WTC11 (cell line): ENCODE measurements at regions not wholly inside any gene's neighbourhood (a gene's known extent, or its start where the extent isn't known, plus 50 kb on each side); places are given as distances from the start of the nearest gene placed in this dataset.

Experiments
- CBFB ChIP-seq: sonication (generic); formaldehyde crosslinking; IDR thresholded peaks from 2 replicates; pipeline ENCODE4 v1.8.1; 2022; ENCODE audit warnings: mild to moderate bottlenecking, low read depth, missing genetic modification reagents
- CREM ChIP-seq: sonication (generic); formaldehyde crosslinking; IDR thresholded peaks from 2 replicates; pipeline ENCODE4 v1.8.1; 2022; ENCODE audit warnings: mild to moderate bottlenecking, missing genetic modification reagents, moderate library complexity
- CTCF ChIP-seq: fragments of 200-600 bp; IDR thresholded peaks from 2 replicates; pipeline ENCODE4 v1.8.0; 2022; ENCODE audit warnings: antibody characterized with exemption
- FOXK1 ChIP-seq: sonication (generic); formaldehyde crosslinking; IDR thresholded peaks from 2 replicates; pipeline ENCODE4 v1.8.0; 2022; ENCODE audit warnings: mild to moderate bottlenecking, moderate library complexity, missing genetic modification reagents
- GRHL2 ChIP-seq: fragments of 250-450 bp; sonication (Bioruptor Pico); IDR thresholded peaks from 2 replicates; pipeline ENCODE4 v1.8.0; 2022; ENCODE audit warnings: mild to moderate bottlenecking, moderate library complexity; ENCODE audit not compliant: insufficient replicate concordance, severe bottlenecking
- JUN ChIP-seq: sonication (generic); formaldehyde crosslinking; IDR thresholded peaks from 2 replicates; pipeline ENCODE4 v1.8.0; 2023; ENCODE audit warnings: mild to moderate bottlenecking, missing genetic modification reagents
- NR3C1 ChIP-seq: sonication (generic); formaldehyde crosslinking; conservative IDR thresholded peaks from 2 replicates; pipeline ENCODE4 v1.8.1; 2023; ENCODE audit warnings: low read depth, mild to moderate bottlenecking, missing genetic modification reagents
- RORB ChIP-seq: fragments of 250-450 bp; sonication (Bioruptor Pico); IDR thresholded peaks from 2 replicates; pipeline ENCODE4 v1.9.0; 2021; ENCODE audit warnings: mild to moderate bottlenecking
- SOX15 ChIP-seq: fragments of 250-450 bp; sonication (Bioruptor Pico); IDR thresholded peaks from 2 replicates; pipeline ENCODE4 v1.9.0; 2021; ENCODE audit warnings: mild to moderate bottlenecking
- TEAD4 ChIP-seq: sonication (generic); formaldehyde crosslinking; IDR thresholded peaks from 2 replicates; pipeline ENCODE4 v1.8.0; 2022; ENCODE audit warnings: mild to moderate bottlenecking, missing genetic modification reagents
- TF ChIP-seq, protein P1 (sequence below): sonication (generic); formaldehyde crosslinking; IDR thresholded peaks from 2 replicates; pipeline ENCODE4 v1.8.1; 2023; ENCODE audit warnings: mild to moderate bottlenecking, moderate library complexity, missing genetic modification reagents
- TF ChIP-seq, protein P2 (sequence below): sonication (generic); formaldehyde crosslinking; IDR thresholded peaks from 2 replicates; pipeline ENCODE4 v1.8.0; 2022; ENCODE audit warnings: mild to moderate bottlenecking, missing genetic modification reagents
- TF ChIP-seq, protein P3 (sequence below): sonication (generic); formaldehyde crosslinking; IDR thresholded peaks from 2 replicates; pipeline ENCODE4 v1.8.1; 2022; ENCODE audit warnings: missing genetic modification reagents, borderline replicate concordance
- TF ChIP-seq, protein P4 (sequence below): sonication (generic); formaldehyde crosslinking; conservative IDR thresholded peaks from 2 replicates; pipeline ENCODE4 v1.8.1; 2022; ENCODE audit warnings: mild to moderate bottlenecking, missing genetic modification reagents

- TF ChIP-seq NR3C1 (CRISPR knock-in tag) (no peak), CTCF (no peak), FOXK1 (CRISPR knock-in tag) (no peak), RORB (CRISPR knock-in tag) (no peak), GRHL2 (CRISPR knock-in tag) (no peak), CREM (no peak), JUN (CRISPR knock-in tag) (no peak), SOX15 (CRISPR knock-in tag) (no peak), TEAD4 (CRISPR knock-in tag) (no peak), CBFB (CRISPR knock-in tag) (no peak)
- TF ChIP-seq, protein P1, sequence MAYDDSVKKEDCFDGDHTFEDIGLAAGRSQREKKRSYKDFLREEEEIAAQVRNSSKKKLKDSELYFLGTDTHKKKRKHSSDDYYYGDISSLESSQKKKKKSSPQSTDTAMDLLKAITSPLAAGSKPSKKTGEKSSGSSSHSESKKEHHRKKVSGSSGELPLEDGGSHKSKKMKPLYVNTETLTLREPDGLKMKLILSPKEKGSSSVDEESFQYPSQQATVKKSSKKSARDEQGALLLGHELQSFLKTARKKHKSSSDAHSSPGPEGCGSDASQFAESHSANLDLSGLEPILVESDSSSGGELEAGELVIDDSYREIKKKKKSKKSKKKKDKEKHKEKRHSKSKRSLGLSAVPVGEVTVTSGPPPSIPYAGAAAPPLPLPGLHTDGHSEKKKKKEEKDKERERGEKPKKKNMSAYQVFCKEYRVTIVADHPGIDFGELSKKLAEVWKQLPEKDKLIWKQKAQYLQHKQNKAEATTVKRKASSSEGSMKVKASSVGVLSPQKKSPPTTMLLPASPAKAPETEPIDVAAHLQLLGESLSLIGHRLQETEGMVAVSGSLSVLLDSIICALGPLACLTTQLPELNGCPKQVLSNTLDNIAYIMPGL (CRISPR knock-in tag) = no peak
- TF ChIP-seq, protein P2, sequence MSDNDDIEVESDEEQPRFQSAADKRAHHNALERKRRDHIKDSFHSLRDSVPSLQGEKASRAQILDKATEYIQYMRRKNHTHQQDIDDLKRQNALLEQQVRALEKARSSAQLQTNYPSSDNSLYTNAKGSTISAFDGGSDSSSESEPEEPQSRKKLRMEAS (CRISPR knock-in tag) = no peak
- TF ChIP-seq, protein P3, sequence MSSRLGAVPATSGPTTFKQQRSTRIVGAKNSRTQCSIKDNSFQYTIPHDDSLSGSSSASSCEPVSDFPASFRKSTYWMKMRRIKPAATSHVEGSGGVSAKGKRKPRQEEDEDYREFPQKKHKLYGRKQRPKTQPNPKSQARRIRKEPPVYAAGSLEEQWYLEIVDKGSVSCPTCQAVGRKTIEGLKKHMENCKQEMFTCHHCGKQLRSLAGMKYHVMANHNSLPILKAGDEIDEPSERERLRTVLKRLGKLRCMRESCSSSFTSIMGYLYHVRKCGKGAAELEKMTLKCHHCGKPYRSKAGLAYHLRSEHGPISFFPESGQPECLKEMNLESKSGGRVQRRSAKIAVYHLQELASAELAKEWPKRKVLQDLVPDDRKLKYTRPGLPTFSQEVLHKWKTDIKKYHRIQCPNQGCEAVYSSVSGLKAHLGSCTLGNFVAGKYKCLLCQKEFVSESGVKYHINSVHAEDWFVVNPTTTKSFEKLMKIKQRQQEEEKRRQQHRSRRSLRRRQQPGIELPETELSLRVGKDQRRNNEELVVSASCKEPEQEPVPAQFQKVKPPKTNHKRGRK (CRISPR knock-in tag) = no peak
- TF ChIP-seq, protein P4, sequence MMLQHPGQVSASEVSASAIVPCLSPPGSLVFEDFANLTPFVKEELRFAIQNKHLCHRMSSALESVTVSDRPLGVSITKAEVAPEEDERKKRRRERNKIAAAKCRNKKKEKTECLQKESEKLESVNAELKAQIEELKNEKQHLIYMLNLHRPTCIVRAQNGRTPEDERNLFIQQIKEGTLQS (CRISPR knock-in tag) = no peak
Observed at GRCh38 chrY:15415165-15415564, 890.8 kb downstream of the NLGN4Y start.
